HT1080 (cell line): ENCODE measurements at regions not wholly inside any gene's neighbourhood (a gene's known extent, or its start where the extent isn't known, plus 50 kb on each side); places are given as distances from the start of the nearest gene placed in this dataset.
"Not testable (repeated sequence)": the region's sequence is repeated elsewhere in the genome, so short reads cannot be mapped to it uniquely, and the experiment has no call there.

Experiments used
- DNase-seq: peaks from one replicate; pipeline ENCODE4 v3.0.0-alpha.2; 2015; ENCODE audit warnings: low read depth

GRCh38 chr4:189566900-189567299 is 373.8 kb upstream of the FRG1 start:
- DNase-seq: not testable (repeated sequence)

- DNase-seq: not testable (repeated sequence)
These were observed 361.0 kb upstream of the FRG1 start for GRCh38 chr4:189579645-189580044.

- DNase-seq: peak; percentile 59
These were observed 353.6 kb upstream of the FRG1 start for GRCh38 chr4:189586908-189587632.

GRCh38 chr4:189589201-189589600 is 351.5 kb upstream of the FRG1 start:
- not testable (repeated sequence) for DNase-seq

- no peak for DNase-seq
These were observed 347.8 kb upstream of the FRG1 start for GRCh38 chr4:189592890-189593289.

DNA sequence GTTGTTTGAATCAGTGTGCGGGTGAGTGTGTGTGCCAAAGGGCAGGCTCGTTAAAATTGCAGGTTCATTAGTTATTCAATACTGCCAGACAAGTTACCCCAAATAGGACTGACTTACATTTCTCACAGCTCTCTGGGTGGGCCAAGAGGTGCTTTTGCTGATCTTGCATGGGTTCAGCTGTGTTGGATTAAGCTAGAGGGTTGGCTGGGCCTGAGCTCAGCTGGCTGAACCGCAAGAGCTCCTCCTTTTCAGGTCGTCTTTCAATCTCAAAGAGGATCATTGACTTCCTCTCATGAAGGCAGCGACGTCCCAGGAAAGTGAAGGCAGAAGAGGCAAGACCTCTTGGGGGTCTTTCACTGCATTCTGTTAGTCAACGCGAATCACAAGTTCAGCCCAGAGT is 343.3 kb upstream of the FRG1 start:
- DNase-seq: no peak

DNA sequence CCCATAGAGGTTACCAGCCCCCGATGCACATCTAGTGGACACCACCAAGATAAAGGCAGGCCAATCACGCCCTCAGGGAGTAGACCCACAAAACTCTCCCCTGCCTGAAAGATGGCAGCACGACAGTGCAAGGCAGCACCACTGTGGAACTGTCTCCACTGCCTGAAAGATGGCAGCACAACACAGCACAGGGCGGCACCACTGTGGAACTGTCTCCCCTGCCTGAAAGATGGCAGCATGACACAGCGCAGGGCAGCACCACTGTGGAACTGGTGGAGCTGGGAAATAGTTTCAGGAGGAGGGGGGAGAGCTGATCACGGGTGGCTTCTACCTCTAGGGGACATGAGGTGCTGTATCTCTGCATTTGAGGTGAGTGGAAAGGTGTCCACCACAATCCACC is 340.4 kb upstream of the FRG1 start:
- no peak for DNase-seq

DNA sequence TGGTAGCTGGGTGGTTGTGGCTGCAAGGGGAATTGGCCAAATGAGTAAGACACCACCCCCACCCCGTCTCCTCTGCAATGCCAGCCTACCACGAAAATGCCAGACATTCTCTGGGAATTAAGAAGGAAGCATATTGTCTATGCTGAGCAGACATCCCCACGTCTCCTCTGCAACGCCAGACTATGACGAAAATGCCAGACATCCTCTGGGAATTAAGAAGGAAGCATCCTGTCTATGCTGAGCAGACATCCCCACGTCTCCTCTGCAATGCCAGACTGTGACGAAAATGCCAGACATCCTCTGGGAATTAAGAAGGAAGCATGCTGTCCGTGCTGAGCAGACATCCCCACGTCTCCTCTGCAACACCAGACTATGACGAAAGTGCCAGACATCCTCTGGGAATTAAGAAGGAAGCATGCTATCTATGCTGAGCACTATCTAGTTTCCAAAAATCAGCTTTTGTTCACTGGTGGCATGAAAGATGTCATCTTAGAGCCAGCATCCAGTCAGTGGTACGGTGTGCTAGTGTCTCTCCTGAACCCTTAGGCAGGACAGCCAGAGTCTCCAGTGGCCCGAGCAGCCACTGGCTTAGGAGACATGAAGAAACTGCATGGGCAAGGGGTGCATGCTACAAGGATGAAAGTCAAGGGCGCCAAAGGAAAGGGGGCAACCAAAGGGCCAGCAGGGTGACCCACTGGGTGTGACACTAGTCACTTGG is 339.8 kb upstream of the FRG1 start:
- DNase-seq: peak; percentile 33

- not testable (repeated sequence) for DNase-seq
These were observed 337.8 kb upstream of the FRG1 start for GRCh38 chr4:189602827-189603226.

- DNase-seq: peak; percentile 34
These were observed 330.1 kb upstream of the FRG1 start for GRCh38 chr4:189610571-189610970.

GRCh38 chr4:189613207-189613606 is 327.5 kb upstream of the FRG1 start:
- peak; percentile 42 for DNase-seq

DNA sequence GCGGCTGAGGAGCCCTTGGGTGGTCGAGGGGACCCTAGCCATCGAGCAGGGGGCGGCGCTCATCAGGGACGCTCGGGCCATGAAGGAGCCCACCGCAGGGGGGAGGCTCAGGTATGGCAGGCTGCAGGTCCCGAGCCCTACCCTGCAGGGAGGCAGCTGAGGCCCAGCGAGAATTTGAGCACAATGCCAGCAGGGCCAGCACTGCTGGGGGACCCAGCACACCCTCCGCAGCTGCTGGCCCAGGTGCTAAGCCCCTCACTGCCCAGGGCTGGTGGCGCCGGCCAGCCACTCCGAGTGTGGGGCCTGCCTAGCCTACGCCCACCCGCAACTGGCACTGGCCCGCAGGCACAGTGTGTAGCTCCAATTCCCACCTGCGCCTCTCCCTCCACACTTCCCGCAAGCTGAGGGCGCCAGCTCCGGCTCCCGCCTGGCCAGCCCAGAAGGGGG is 325.4 kb upstream of the FRG1 start:
- no peak for DNase-seq

DNA sequence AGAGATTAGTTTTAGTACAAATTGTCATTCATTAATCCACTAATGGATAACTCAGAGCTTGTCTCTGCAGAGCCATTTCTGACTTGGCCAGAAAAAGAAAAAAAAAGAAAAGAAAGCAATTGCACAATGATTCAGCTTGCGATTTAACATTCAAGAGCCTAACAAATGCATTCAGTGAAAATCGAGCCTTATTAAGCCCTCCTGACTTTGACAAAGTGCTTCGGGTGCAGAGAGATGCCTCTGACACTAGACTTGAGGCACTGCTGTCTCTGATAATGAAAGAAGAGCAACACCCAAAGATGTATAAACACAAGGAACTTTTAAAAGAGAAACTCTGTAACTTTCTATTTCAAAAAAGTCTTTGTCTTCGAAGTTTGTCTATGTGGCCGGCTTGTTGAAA is 322.9 kb upstream of the FRG1 start:
- DNase-seq: not testable (repeated sequence)

- DNase-seq: not testable (repeated sequence)
These were observed 321.0 kb upstream of the FRG1 start for GRCh38 chr4:189619441-189620250.

GRCh38 chr4:189622574-189622973 is 318.1 kb upstream of the FRG1 start:
- DNase-seq: not testable (repeated sequence)

DNA sequence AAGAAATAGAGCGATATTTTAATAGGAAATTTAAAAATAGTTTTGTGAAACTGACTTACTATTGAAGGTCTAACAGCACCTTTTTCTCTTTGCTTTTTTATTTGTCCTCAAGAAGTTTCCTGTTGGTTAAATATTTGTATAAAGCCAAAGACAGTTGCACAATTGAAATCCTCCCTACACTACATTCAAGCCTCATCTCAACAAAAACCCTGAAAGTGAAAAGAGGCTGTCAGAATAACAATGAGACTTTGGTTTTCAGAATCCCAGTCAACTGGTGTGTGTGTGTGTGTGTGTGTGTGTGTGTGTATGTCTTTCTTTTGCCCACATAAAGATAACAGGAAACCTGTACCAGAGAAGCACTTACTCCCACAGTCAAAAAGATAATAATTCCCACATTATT is 313.6 kb upstream of the FRG1 start:
- DNase-seq: not testable (repeated sequence)

DNA sequence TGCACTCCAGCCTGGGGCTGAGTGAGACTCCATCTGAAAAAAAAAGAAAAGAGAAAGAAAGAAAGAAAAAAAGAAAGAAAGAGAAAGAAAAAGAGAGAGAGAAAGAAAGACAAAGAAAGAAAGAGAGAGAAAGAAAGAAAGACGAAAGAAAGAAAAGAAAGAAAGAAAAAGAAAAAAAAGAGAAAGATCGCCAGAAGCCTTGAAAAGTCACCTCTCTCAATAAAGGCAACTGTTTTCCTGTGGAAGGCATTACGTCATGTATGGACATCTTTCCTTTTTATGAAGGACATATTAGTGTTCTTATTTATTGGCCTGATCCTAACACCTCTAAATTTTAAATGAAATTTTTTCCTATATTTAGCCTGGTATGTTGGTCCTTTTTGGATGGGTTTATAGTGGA is 310.9 kb upstream of the FRG1 start:
- DNase-seq: not testable (repeated sequence)

GRCh38 chr4:189630913-189631567 is 309.6 kb upstream of the FRG1 start:
- peak; percentile 79 for DNase-seq

DNA sequence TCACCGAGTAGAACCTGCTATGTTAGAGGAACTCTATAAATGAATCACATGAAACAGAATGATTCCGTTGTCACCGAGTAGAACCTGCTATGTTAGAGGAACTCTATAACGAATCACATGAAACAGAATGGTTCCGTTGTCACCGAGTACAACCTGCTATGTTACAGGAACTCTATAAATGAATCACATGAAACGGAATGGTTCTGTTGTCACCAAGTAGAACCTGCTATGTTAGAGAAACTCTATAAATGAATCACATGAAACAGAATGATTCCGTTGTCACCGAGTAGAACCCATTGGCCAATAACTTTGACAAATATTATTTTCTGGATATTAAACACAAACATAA is 309.1 kb upstream of the FRG1 start:
- not testable (repeated sequence) for DNase-seq

GRCh38 chr4:189650436-189650835 is 290.2 kb upstream of the FRG1 start:
- DNase-seq: not testable (repeated sequence)

GRCh38 chr4:189653130-189653653 is 287.5 kb upstream of the FRG1 start:
- not testable (repeated sequence) for DNase-seq
